ENCODE measurements at regions not wholly inside any gene's neighbourhood (a gene's known extent, or its start where the extent isn't known, plus 50 kb on each side); places are given as distances from the start of the nearest gene placed in this dataset.

- TF ChIP-seq CTCF (conservative IDR thresholded peaks at IDR 0.05) = no peak
- no peak overlapping the region for H3K4me3 Mint-ChIP-seq
- no peak overlapping the region for H3K27ac Mint-ChIP-seq (ENCODE audit: unreplicated experiment)
- H3K4me1 Mint-ChIP-seq = no peaks in the 10 kb centered on the region
- no peaks in the 10 kb centered on the region for H3K36me3 Mint-ChIP-seq (ENCODE audit: low read depth)
- peaks cover 4% of the 10 kb centered on the region for H3K27me3 Mint-ChIP-seq (ENCODE audit: low read depth)
- H3K9me3 Mint-ChIP-seq = no peaks in the 10 kb centered on the region
- no peak for DNase-seq (ENCODE audit: low read depth, low spot score)
Measured at GRCh38 chr10:90587081-90587491, 270.8 kb downstream of the HTR7 start.

DNA sequence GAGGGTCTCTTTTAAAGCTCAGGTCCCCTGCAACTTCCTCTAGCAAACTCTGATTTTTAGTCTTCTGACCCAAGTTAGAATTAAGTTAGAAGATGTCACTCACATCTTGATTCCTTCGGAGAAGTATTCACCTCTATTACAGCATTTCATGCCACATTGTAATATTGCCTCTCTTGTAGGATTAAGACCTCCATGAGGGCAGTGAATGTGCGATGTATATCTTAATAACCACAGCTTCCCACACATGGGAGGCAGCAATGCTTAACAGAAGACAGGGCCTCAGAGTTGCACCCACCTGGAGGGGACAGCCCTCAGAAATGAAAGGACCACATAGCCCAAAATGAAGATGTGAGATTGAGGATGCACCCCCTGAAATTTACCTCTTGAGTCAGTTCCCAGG lies 270.3 kb downstream of the HTR7 start:
- Mint-ChIP-seq H3K4me3 (no peak overlapping the region), H3K36me3 (ENCODE audit: low read depth) (no peaks in the 10 kb centered on the region), H3K27me3 (ENCODE audit: low read depth) (peaks cover 4% of the 10 kb centered on the region), H3K27ac (ENCODE audit: unreplicated experiment) (no peak overlapping the region), H3K4me1 (no peaks in the 10 kb centered on the region), H3K9me3 (no peaks in the 10 kb centered on the region)
- DNase-seq (ENCODE audit: low read depth, low spot score) = no peak
- no peak for TF ChIP-seq CTCF (conservative IDR thresholded peaks at IDR 0.05)

DNA sequence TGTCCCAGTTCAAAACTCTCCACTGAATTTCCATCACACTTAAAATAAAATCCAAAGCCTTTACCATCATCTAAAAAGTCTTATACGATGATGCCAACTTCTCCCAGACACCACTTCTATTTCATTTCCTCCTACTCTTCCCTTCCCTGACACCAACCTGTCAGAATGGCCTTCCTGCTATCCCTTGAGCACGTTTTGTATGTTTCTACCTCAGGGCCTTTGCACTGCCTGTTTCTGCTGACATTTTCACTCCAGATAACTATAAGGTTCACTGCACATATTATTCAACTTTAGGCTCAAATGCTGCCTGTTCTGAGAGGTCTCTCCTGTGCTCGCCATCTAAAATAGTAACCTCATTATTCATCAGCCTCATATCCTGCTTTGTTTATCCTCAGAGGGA lies 269.6 kb downstream of the HTR7 start:
- H3K4me1 Mint-ChIP-seq = no peaks in the 10 kb centered on the region
- no peaks in the 10 kb centered on the region for H3K9me3 Mint-ChIP-seq
- TF ChIP-seq CTCF (conservative IDR thresholded peaks at IDR 0.05) = no peak
- H3K36me3 Mint-ChIP-seq (ENCODE audit: low read depth) = no peaks in the 10 kb centered on the region
- H3K27ac Mint-ChIP-seq (ENCODE audit: unreplicated experiment) = no peak overlapping the region
- DNase-seq (ENCODE audit: low read depth, low spot score) = no peak
- H3K4me3 Mint-ChIP-seq = no peak overlapping the region
- H3K27me3 Mint-ChIP-seq (ENCODE audit: low read depth) = peaks cover 4% of the 10 kb centered on the region

GRCh38 chr10:90589825-90590224 lies 268.0 kb downstream of the HTR7 start:
- Mint-ChIP-seq H3K4me1 (no peaks in the 10 kb centered on the region), H3K9me3 (no peaks in the 10 kb centered on the region), H3K36me3 (ENCODE audit: low read depth) (no peaks in the 10 kb centered on the region), H3K27ac (ENCODE audit: unreplicated experiment) (no peak overlapping the region), H3K4me3 (no peak overlapping the region), H3K27me3 (ENCODE audit: low read depth) (peaks cover 9% of the 10 kb centered on the region)
- no peak for TF ChIP-seq CTCF (conservative IDR thresholded peaks at IDR 0.05)
- DNase-seq (ENCODE audit: low read depth, low spot score) = no peak

DNA sequence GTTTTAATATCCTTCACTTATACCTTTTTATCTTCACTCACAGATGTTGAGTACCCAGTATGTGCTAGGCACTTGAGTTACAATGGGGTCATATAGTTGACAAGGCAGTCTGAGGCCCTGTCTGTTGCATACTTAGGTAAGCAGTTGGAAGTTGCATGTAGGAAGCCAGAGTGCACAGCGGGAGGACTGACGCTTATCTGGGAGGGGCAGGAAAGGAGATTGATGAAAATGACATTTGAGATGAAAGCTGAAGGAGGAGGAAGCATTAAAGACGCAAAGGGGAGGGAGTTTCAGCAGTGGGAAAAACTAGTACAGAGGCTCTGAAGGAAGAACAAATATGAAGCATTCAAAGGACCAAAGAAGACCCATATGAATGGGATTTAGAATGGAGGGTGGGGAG lies 266.2 kb downstream of the HTR7 start:
- H3K4me3 Mint-ChIP-seq = no peak overlapping the region
- H3K9me3 Mint-ChIP-seq = no peaks in the 10 kb centered on the region
- H3K27me3 Mint-ChIP-seq (ENCODE audit: low read depth) = peaks cover 23% of the 10 kb centered on the region
- H3K4me1 Mint-ChIP-seq = no peaks in the 10 kb centered on the region
- DNase-seq (ENCODE audit: low read depth, low spot score) = no peak
- TF ChIP-seq CTCF (conservative IDR thresholded peaks at IDR 0.05) = no peak
- no peak overlapping the region for H3K27ac Mint-ChIP-seq (ENCODE audit: unreplicated experiment)
- H3K36me3 Mint-ChIP-seq (ENCODE audit: low read depth) = no peaks in the 10 kb centered on the region

Measured in neural crest cell (in vitro differentiated cells).